Parathyroid adenoma (tissue), 2 donors: ENCODE measurements at regions not wholly inside any gene's neighbourhood (a gene's known extent, or its start where the extent isn't known, plus 50 kb on each side); places are given as distances from the start of the nearest gene placed in this dataset.

ENCODE experiments used
- H2AFZ ChIP-seq: fragments of 300-600 bp; sonication (generic); one replicate; pipeline ENCODE4 v1.7.0; 2017; ENCODE audit warnings: antibody characterized with exemption, mild to moderate bottlenecking
- H3K27ac ChIP-seq: fragments of 300-600 bp; sonication (generic); one replicate; pipeline ENCODE4 v1.7.0; 2017
- H3K27me3 ChIP-seq: fragments of 300-600 bp; sonication (generic); one replicate; pipeline ENCODE4 v1.7.0; 2017; ENCODE audit warnings: low read length; ENCODE audit not compliant: control insufficient read depth, insufficient read depth
- H3K36me3 ChIP-seq: fragments of 300-600 bp; sonication (generic); one replicate; pipeline ENCODE4 v1.7.0; 2017; ENCODE audit warnings: low read length; ENCODE audit not compliant: control insufficient read depth, insufficient read depth
- H3K4me1 ChIP-seq: fragments of 300-600 bp; sonication (generic); one replicate; pipeline ENCODE4 v1.7.0; 2017; ENCODE audit warnings: control low read depth
- H3K4me2 ChIP-seq: fragments of 300-600 bp; sonication (generic); one replicate; pipeline ENCODE4 v1.7.0; 2017; ENCODE audit warnings: low read length
- H3K4me3 ChIP-seq: fragments of 300-600 bp; sonication (generic); one replicate; pipeline ENCODE4 v1.7.0; 2017; ENCODE audit warnings: low read depth, low read length
- H3K79me2 ChIP-seq: fragments of 300-600 bp; sonication (generic); one replicate; pipeline ENCODE4 v1.7.0; 2017; ENCODE audit warnings: control low read depth
- H3K9ac ChIP-seq: fragments of 300-600 bp; sonication (generic); one replicate; pipeline ENCODE4 v1.7.0; 2017; ENCODE audit warnings: mild to moderate bottlenecking
- H3K9me3 ChIP-seq: fragments of 300-600 bp; sonication (generic); one replicate; pipeline ENCODE4 v1.7.0; 2017; ENCODE audit warnings: low read length; ENCODE audit not compliant: control insufficient read depth
- TF ChIP-seq, protein P1 (sequence below): fragments of 300-600 bp; sonication (generic); IDR thresholded peaks from one replicate; pipeline ENCODE4 v1.7.0; 2017; ENCODE audit warnings: antibody characterized with exemption, mild to moderate bottlenecking
- donor health status: primary hyperparathyroidism.

DNA sequence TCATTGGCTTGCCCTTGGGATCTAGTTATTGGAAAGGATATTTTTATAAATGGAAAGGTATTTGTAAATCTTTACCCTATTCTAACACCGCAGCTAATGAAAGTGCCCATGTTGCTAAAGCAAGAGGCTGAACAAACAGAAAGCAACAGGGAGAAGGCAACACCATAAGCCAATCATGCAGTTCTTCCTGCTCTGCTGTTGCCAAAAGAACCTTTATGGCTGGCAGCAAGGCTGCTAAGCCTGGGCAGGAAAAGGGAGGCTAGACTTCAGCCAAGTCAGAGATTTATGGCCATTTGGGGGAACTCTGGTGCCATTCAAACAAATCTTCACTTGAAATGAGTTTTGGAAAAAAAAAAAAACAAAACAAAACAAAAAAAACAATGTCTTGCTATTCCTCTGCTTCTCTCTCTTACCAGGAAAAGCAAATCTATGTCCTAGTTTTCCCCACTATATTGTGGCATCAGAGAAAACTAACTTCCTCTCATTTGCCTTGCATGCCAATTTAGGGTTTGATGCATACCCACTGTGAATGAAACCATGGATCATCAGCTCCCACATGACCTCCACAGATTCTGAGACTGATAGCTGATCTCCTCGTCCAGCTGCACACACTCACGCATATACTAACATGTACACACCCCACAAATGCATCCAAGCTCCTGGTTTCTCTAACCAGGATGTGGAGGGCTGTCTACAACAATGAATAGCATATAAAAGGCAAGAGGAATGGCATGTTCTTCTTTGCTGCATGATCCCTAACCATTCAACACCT is 179.3 kb downstream of the C1D start:
- Histone ChIP-seq H3K4me1 (peaks cover 10% of the 10 kb centered on the region), H3K9ac (no peak overlapping the region)

DNA sequence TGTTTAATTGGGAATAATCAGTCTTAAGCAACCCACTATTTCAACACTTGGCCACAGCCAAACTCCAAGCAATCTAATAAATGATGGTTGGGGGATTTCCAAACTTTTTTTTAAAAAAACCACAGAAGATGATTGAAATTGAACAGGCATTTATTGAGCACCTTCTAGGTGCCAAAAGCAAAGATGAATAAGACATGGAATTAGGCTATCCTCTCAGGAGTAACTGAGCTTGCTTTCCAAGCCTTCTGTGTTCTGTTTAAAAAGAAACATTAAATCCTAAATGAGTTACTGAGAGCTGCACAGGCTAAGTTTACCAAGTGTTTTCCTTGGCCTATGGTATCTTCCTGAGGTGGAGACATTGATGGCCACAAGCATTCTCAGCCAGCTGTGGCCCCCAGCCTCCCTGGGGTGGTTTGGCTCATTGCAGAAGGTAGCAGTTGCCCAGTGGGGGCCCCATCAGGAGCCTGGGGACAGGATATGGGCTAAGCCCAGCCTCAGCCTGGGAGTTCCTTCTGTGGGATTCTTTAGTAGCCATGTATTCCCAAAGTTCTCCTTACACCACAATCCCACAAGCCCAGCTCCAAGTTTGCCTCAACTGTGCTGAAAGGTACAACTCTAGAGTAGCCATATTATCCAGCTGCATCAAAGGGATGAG is 174.3 kb downstream of the C1D start:
- no peaks in the 10 kb centered on the region for H3K4me1 ChIP-seq
- no peaks in the 10 kb centered on the region for H3K9me3 ChIP-seq
- H3K4me2 ChIP-seq: no peak overlapping the region
- no peak overlapping the region for H2AFZ ChIP-seq
- no peaks in the 10 kb centered on the region for H3K79me2 ChIP-seq
- no peak overlapping the region for H3K9ac ChIP-seq
- no peak overlapping the region for H3K27ac ChIP-seq
- no peaks in the 10 kb centered on the region for H3K27me3 ChIP-seq
- no peaks in the 10 kb centered on the region for H3K36me3 ChIP-seq
- TF ChIP-seq, protein P1, sequence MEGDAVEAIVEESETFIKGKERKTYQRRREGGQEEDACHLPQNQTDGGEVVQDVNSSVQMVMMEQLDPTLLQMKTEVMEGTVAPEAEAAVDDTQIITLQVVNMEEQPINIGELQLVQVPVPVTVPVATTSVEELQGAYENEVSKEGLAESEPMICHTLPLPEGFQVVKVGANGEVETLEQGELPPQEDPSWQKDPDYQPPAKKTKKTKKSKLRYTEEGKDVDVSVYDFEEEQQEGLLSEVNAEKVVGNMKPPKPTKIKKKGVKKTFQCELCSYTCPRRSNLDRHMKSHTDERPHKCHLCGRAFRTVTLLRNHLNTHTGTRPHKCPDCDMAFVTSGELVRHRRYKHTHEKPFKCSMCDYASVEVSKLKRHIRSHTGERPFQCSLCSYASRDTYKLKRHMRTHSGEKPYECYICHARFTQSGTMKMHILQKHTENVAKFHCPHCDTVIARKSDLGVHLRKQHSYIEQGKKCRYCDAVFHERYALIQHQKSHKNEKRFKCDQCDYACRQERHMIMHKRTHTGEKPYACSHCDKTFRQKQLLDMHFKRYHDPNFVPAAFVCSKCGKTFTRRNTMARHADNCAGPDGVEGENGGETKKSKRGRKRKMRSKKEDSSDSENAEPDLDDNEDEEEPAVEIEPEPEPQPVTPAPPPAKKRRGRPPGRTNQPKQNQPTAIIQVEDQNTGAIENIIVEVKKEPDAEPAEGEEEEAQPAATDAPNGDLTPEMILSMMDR: no peak
- H3K4me3 ChIP-seq: no peak overlapping the region

More for the DNA sequence above, 179.3 kb downstream of the C1D start:
- H3K4me3 ChIP-seq: no peak overlapping the region
- H3K27me3 ChIP-seq: no peaks in the 10 kb centered on the region
- H3K36me3 ChIP-seq: no peaks in the 10 kb centered on the region
- H3K9me3 ChIP-seq: no peaks in the 10 kb centered on the region
- no peak overlapping the region for H3K4me2 ChIP-seq
- no peak overlapping the region for H2AFZ ChIP-seq
- no peak overlapping the region for H3K27ac ChIP-seq
- TF ChIP-seq, protein P1: no peak
- H3K79me2 ChIP-seq: no peaks in the 10 kb centered on the region

DNA sequence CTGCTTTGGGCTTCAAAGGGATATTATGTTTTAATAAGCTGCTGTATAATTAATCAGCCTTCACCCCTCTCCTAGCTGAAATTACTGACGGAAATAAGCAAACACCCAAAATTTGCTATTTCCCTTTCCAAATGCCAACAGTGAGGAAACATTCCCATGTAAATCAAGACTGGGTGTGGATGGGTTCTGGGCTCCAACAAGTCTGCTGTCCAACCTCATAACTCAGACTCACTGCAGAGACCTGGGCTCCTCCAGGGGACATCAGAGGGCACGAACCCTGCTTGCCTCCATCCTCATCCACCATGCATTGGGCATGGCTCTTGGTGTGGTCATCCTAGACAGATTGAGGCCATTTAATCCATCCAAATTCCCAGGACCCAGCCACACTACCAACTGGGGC is 173.7 kb downstream of the C1D start:
- Histone ChIP-seq H3K79me2 (no peaks in the 10 kb centered on the region), H3K9ac (no peak overlapping the region), H3K27ac (no peak overlapping the region), H3K36me3 (no peaks in the 10 kb centered on the region), H2AFZ (no peak overlapping the region), H3K9me3 (no peaks in the 10 kb centered on the region), H3K27me3 (no peaks in the 10 kb centered on the region), H3K4me1 (no peaks in the 10 kb centered on the region), H3K4me3 (no peak overlapping the region), H3K4me2 (no peak overlapping the region)
- TF ChIP-seq, protein P1: no peak

DNA sequence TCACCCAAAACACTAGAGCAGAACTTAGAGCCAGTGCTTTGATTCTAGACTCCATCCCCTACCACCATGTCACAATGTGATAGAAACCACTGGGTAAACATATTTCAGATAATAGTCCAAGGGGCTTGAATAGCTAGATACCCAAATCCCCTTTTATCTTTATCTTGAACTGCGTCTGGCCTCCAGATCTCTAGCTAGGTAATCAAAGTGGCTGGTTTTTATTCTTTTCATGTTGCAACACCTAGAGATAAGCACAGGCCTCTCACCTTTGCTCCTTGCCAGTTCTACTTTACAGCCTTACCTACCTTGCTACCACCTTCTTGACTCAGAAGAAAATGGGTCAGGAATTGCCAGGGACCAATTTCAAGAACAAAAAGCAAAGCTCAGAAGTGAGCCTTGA is 171.2 kb downstream of the C1D start:
- TF ChIP-seq, protein P1: no peak
- no peak overlapping the region for H3K27ac ChIP-seq
- no peak overlapping the region for H3K9ac ChIP-seq
- H3K79me2 ChIP-seq: no peaks in the 10 kb centered on the region
- no peaks in the 10 kb centered on the region for H3K9me3 ChIP-seq
- H3K36me3 ChIP-seq: no peaks in the 10 kb centered on the region
- H2AFZ ChIP-seq: no peak overlapping the region
- peaks cover 8% of the 10 kb centered on the region for H3K4me1 ChIP-seq
- no peak overlapping the region for H3K4me2 ChIP-seq
- H3K4me3 ChIP-seq: no peak overlapping the region
- H3K27me3 ChIP-seq: no peaks in the 10 kb centered on the region
